GM12873 (cell line): ENCODE measurements at regions not wholly inside any gene's neighbourhood (a gene's known extent, or its start where the extent isn't known, plus 50 kb on each side); places are given as distances from the start of the nearest gene placed in this dataset.

Experiments used
- CTCF ChIP-seq: IDR thresholded peaks from 2 replicates; pipeline ENCODE4 v1.5.1; 2012; ENCODE audit warnings: low read depth, mild to moderate bottlenecking, moderate library complexity, low read length, control low read depth; ENCODE audit not compliant: insufficient read depth; ENCODE audit errors: missing control alignments

- no peak for TF ChIP-seq CTCF
Measured at GRCh38 chr5:40121236-40121635, 558.5 kb upstream of the PTGER4 start.

GRCh38 chr5:40112875-40113274, 566.8 kb upstream of the PTGER4 start:
- no peak for TF ChIP-seq CTCF

GRCh38 chr5:40106847-40107246, 572.9 kb upstream of the PTGER4 start:
- no peak for TF ChIP-seq CTCF

- no peak for TF ChIP-seq CTCF
Measured at GRCh38 chr5:40098313-40098712, 581.4 kb upstream of the PTGER4 start.

- no peak for TF ChIP-seq CTCF
Measured at GRCh38 chr5:40093550-40093949, 586.2 kb upstream of the PTGER4 start.

GRCh38 chr5:40089269-40089668, 590.4 kb upstream of the PTGER4 start:
- no peak for TF ChIP-seq CTCF

- no peak for TF ChIP-seq CTCF
Measured at GRCh38 chr5:40084614-40085013, 595.1 kb upstream of the PTGER4 start.
